HEK293T (cell line): ENCODE measurements at regions not wholly inside any gene's neighbourhood (a gene's known extent, or its start where the extent isn't known, plus 50 kb on each side); places are given as distances from the start of the nearest gene placed in this dataset.

Experiments
- CTCF ChIA-PET: fragments of 350-600 bp; formaldehyde crosslinking; extraction: SDS; loops from one replicate; lab custom pipeline; 2021; ENCODE audit warnings: antibody characterized with exemption, inconsistent platforms; lab: Yijun Ruan, JAX
- POLR2A ChIA-PET: fragments of 350-600 bp; formaldehyde crosslinking; extraction: SDS; loops from one replicate; lab custom pipeline; 2020; ENCODE audit warnings: antibody characterized with exemption, inconsistent platforms; lab: Yijun Ruan, JAX
- DNase-seq: peaks from one replicate; pipeline ENCODE4 v3.0.0; 2012; ENCODE audit warnings: mixed read lengths; ENCODE audit errors: extremely low spot score
- ARNT ChIP-seq: fragments of 450-650 bp; IDR thresholded peaks from 2 replicates; pipeline ENCODE4 v1.6.1; 2017; ENCODE audit warnings: mild to moderate bottlenecking
- BHLHE40 ChIP-seq: fragments of 450-650 bp; IDR thresholded peaks from 2 replicates; pipeline ENCODE4 v1.6.1; 2016; ENCODE audit warnings: mild to moderate bottlenecking, moderate library complexity, borderline replicate concordance
- CTBP1 ChIP-seq: fragments of 450-650 bp; IDR thresholded peaks from 2 replicates; pipeline ENCODE4 v1.6.1; 2016; ENCODE audit warnings: borderline replicate concordance
- ELF4 ChIP-seq: fragments of 450-650 bp; IDR thresholded peaks from 2 replicates; pipeline ENCODE4 v1.6.1; 2017; ENCODE audit warnings: antibody characterized with exemption
- FOXA1 ChIP-seq: fragments of 450-650 bp; IDR thresholded peaks from 2 replicates; pipeline ENCODE4 v1.6.1; 2016; ENCODE audit warnings: mild to moderate bottlenecking
- FOXK2 ChIP-seq: fragments of 450-650 bp; IDR thresholded peaks from 2 replicates; pipeline ENCODE4 v1.6.1; 2016; ENCODE audit warnings: mild to moderate bottlenecking
- FOXM1 ChIP-seq: fragments of 450-650 bp; IDR thresholded peaks from 2 replicates; pipeline ENCODE4 v1.6.1; 2017; ENCODE audit warnings: mild to moderate bottlenecking, borderline replicate concordance
- HDGF ChIP-seq: fragments of 450-650 bp; IDR thresholded peaks from 2 replicates; pipeline ENCODE4 v1.6.1; 2017; ENCODE audit warnings: antibody characterized with exemption, borderline replicate concordance
- L3MBTL2 ChIP-seq: fragments of 450-650 bp; conservative IDR thresholded peaks from 2 replicates; pipeline ENCODE4 v1.6.1; 2016; ENCODE audit warnings: mild to moderate bottlenecking
- LEF1 ChIP-seq: fragments of 450-650 bp; IDR thresholded peaks from 2 replicates; pipeline ENCODE4 v1.6.1; 2017; ENCODE audit warnings: mild to moderate bottlenecking, borderline replicate concordance
- NFRKB ChIP-seq: fragments of 450-650 bp; IDR thresholded peaks from 2 replicates; pipeline ENCODE4 v1.6.1; 2016; ENCODE audit warnings: mild to moderate bottlenecking, moderate library complexity
- SP1 ChIP-seq: fragments of 450-650 bp; IDR thresholded peaks from 2 replicates; pipeline ENCODE4 v1.6.1; 2017
- SUZ12 ChIP-seq: fragments of 450-650 bp; IDR thresholded peaks from 2 replicates; pipeline ENCODE4 v1.6.1; 2016; ENCODE audit warnings: mild to moderate bottlenecking
- TARDBP ChIP-seq: fragments of 450-650 bp; IDR thresholded peaks from 2 replicates; pipeline ENCODE4 v1.6.1; 2016
- ZNF384 ChIP-seq: fragments of 450-650 bp; IDR thresholded peaks from 2 replicates; pipeline ENCODE4 v1.6.1; 2016
- TF ChIP-seq, protein P1 (sequence below): fragments of 450-650 bp; IDR thresholded peaks from 2 replicates; pipeline ENCODE4 v1.6.1; 2016

DNA sequence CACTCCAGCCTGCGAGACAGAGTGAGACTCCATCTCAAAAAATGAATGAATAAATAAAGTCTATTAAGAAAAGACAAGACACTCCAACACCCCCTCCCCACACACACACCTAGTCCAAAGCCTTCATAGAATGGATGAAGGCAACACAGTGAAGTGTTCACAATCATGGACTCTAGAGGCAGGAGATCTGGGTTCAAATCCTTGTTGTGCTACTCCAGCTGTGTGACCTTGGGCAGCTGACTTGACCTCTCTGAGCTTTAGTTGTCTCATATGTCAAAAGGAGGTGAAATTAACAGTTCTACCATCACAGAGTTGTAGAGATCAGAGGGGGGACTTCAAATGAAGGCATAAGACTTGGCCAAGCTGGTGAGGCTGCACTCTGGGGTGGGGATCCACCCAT lies 95.8 kb upstream of the MAP1LC3B2 start:
- ChIA-PET CTCF (no interaction called here), POLR2A (no interaction called here)
- TF ChIP-seq ZNF384, result no peak
- TF ChIP-seq SUZ12, result no peak
- TF ChIP-seq LEF1, result no peak
- no peak for TF ChIP-seq TARDBP
- no peak for TF ChIP-seq L3MBTL2
- TF ChIP-seq FOXK2, result no peak
- TF ChIP-seq ELF4, result no peak
- no peak for TF ChIP-seq HDGF
- TF ChIP-seq SP1, result no peak
- TF ChIP-seq, protein P1, sequence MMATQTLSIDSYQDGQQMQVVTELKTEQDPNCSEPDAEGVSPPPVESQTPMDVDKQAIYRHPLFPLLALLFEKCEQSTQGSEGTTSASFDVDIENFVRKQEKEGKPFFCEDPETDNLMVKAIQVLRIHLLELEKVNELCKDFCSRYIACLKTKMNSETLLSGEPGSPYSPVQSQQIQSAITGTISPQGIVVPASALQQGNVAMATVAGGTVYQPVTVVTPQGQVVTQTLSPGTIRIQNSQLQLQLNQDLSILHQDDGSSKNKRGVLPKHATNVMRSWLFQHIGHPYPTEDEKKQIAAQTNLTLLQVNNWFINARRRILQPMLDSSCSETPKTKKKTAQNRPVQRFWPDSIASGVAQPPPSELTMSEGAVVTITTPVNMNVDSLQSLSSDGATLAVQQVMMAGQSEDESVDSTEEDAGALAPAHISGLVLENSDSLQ, result no peak
- no peak for TF ChIP-seq CTBP1
- no peak for TF ChIP-seq BHLHE40
- TF ChIP-seq NFRKB, result no peak
- no peak for TF ChIP-seq FOXM1
- TF ChIP-seq FOXA1, result no peak
- TF ChIP-seq ARNT, result no peak
- no peak for DNase-seq

DNA sequence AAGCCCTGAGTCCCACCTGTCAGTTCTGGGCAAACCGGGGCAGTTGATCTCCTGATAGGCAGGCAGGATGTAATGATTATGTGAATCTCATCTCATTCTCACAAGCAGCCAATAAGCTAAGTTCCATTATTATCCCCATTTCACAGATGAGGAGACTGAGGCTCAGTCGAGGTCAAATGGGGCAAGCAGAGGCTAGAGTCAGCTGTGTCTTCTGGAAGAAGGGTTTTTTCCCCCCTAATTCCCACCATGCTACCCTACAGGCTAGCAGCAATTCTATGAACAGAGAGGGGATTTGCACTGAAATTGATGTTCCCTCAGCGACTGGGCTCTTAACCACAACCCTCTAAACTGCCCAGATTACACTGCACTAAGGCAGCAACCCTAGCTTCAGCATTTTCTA lies 93.8 kb upstream of the MAP1LC3B2 start:
- CTCF ChIA-PET, result no interaction called here
- TF ChIP-seq FOXM1 (no peak), TARDBP (no peak), FOXK2 (no peak), HDGF (no peak), FOXA1 (no peak), ARNT (no peak), SUZ12 (no peak), ELF4 (no peak)
- TF ChIP-seq, protein P1, result no peak
- POLR2A ChIA-PET, result interaction anchor here (0.6 kb wide), 1 partner anchor 183 kb away, joined by 3 read pairs; no protein-coding TSS in a partner anchor
- no peak for DNase-seq

DNA sequence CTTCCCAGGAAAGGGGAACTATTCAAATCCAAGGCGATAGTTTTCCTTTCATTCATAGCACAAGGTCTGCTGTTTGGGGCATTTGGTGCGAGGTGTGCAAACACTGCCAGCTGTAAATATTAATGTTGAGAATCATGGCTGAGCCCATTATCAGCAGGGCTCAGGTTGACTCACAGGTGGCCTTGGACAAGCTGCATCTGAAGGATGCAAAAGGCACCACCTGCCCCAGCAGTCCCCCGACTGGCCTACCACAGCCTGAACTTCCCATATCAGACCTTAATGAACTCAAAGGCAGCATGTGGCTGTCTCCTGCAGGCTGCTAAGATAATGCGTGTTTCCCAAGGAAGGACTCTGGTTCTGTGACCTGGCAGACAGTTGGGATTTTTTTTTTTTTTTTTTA lies 93.3 kb upstream of the MAP1LC3B2 start:
- ChIA-PET CTCF (no interaction called here), POLR2A (no interaction called here)
- TF ChIP-seq, protein P1, result no peak
- TF ChIP-seq SP1 (no peak), ARNT (no peak), ZNF384 (no peak), TARDBP (no peak), FOXM1 (no peak), NFRKB (no peak), FOXK2 (no peak), LEF1 (no peak), HDGF (no peak), SUZ12 (no peak), FOXA1 (no peak), L3MBTL2 (no peak), CTBP1 (no peak), ELF4 (no peak)
- no peak for DNase-seq

DNA sequence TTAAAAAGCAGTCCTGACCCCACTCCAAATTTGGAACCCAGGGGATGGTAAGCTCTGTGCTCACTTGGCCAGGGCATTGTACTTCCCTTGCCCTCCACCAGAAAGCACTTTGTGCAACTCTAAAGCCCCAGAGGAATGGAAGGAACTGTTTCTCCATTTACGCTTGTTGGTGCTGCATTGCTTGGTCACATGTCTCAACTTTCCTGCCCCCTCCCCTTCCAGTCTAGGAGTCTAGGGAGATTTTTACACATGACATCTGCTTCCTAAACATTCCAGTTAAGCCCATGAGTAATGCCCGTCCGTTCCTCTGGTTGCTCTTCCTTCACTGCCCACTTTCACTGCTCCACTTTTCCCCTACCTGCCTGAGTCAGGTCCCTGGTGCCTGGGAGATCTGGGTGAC lies 92.6 kb upstream of the MAP1LC3B2 start:
- TF ChIP-seq HDGF (no peak), LEF1 (no peak), ZNF384 (no peak), FOXK2 (no peak), ELF4 (no peak), FOXM1 (no peak), FOXA1 (no peak)
- CTCF ChIA-PET, result no interaction called here
- POLR2A ChIA-PET, result no interaction called here
- no peak for DNase-seq

DNA sequence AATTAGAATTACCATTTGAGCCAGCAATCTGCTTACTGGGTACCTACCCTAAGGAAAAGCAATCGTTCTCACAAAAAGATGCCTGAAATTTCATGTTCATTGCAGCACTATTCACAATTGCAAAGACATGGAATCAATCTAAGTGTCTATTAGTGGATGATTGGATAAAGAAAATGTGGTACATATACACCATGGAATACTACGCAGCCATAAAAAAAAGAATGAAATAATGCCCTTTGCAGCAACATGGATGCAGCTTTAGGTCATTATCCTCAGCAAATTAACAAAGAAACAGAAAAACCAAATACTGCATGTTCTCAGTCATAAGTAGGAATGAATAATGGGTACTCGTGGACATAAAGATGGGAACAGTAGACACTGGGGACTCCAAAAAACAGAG lies 89.8 kb upstream of the MAP1LC3B2 start:
- TF ChIP-seq L3MBTL2, result no peak
- TF ChIP-seq FOXM1, result no peak
- TF ChIP-seq, protein P1, result no peak
- TF ChIP-seq BHLHE40, result no peak
- TF ChIP-seq SP1, result no peak
- ChIA-PET CTCF (no interaction called here), POLR2A (no interaction called here)
- no peak for DNase-seq

DNA sequence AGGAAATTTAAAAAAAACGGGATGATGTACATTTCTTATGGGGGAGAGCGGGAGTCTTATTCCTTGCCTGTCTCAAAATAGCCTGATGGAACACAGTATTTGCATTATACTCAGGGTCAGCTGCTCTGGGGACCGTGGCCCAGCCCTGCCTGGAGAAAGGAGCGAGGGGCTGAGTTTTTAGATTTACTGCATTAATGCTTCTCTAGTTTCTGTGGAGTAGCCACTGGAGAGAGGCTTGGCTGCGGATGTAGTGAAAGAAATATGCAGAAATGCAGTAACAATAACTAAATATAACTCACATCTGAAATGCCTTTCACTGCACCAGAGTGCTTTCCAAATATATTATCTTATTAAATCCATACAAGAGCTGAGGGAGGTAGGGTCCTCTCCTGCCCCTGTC lies 87.6 kb upstream of the MAP1LC3B2 start:
- CTCF ChIA-PET, result interaction anchor here (0.5 kb wide), 1 partner anchor 531 kb away, joined by 3 read pairs; no protein-coding TSS in a partner anchor
- DNase-seq, result no peak
- TF ChIP-seq SP1 (no peak), ELF4 (no peak), NFRKB (no peak), ZNF384 (no peak), FOXM1 (no peak), L3MBTL2 (no peak), ARNT (no peak), TARDBP (no peak), LEF1 (no peak), SUZ12 (no peak), FOXK2 (no peak), HDGF (no peak), FOXA1 (no peak), BHLHE40 (no peak)
- TF ChIP-seq, protein P1, result no peak
- POLR2A ChIA-PET, result no interaction called here
